Heart left ventricle (tissue), 16 donors: ENCODE measurements at regions not wholly inside any gene's neighbourhood (a gene's known extent, or its start where the extent isn't known, plus 50 kb on each side); places are given as distances from the start of the nearest gene placed in this dataset.

Source experiments
- ATAC-seq, 4 donors: fragments of 200-7000 bp; cut with Tn5 transposase; one replicate each; pipeline ENCODE4 v1.9.1; 2020 to 2022; ENCODE audit warnings: moderate library complexity in 4 of 4, mild to moderate bottlenecking in 3 of 4, moderate number of reproducible peaks in 1 of 4
- DNase-seq, 5 donors: peaks; one replicate each; pipeline ENCODE4 v3.0.0-alpha.2; 2020
- H3K27ac ChIP-seq, 12 donors: fragments of 200-600 bp; sonication (generic) in 4 of 12; one replicate each; pipeline versions ENCODE4 v1.5.0 to v1.8.0; 2016 to 2022; ENCODE audit warnings: mild to moderate bottlenecking in 2 of 12
- H3K27me3 ChIP-seq, 9 donors: fragments of 200-600 bp; sonication (generic) in 2 of 9; one replicate each; pipeline versions ENCODE4 v1.5.1 to v1.8.0; 2016 to 2022; ENCODE audit warnings: mild to moderate bottlenecking in 3 of 9
- H3K36me3 ChIP-seq, 9 donors: fragments of 200-600 bp; sonication (generic) in 2 of 9; one replicate each; pipeline versions ENCODE4 v1.5.0 to v1.8.0; 2018 to 2022; ENCODE audit warnings: mild to moderate bottlenecking in 2 of 9
- H3K4me1 ChIP-seq, 12 donors: fragments of 200-600 bp; sonication (generic) in 4 of 12; one replicate each; pipeline versions ENCODE4 v1.5.0 to v1.8.0; 2016 to 2022; ENCODE audit warnings: mild to moderate bottlenecking in 3 of 12
- H3K4me3 ChIP-seq, 12 donors: fragments of 200-600 bp; sonication (generic) in 4 of 12; one replicate each; pipeline versions ENCODE4 v1.5.0 to v1.8.0; 2017 to 2022; ENCODE audit warnings: mild to moderate bottlenecking in 9 of 12, moderate library complexity in 4 of 12
- H3K9me3 ChIP-seq, 12 donors: fragments of 200-600 bp; sonication (generic) in 4 of 12; one replicate each; pipeline versions ENCODE4 v1.5.0 to v1.8.0; 2016 to 2022; ENCODE audit warnings: mild to moderate bottlenecking in 1 of 12
- POLR2A ChIP-seq, 2 donors: fragments of 450-650 bp; IDR thresholded peaks; one replicate each; pipeline ENCODE4 v1.6.1; 2017; ENCODE audit warnings: antibody characterized with exemption in 2 of 2, mild to moderate bottlenecking in 2 of 2, moderate library complexity in 2 of 2
- WGBS, 4 donors: extraction: QIAGEN DNeasy Blood & Tissue Kit in 2 of 4; methylation state at CpG; one replicate each; pipeline versions ENCODE4 v1.1.5 to v1.1.7; 2013 to 2018; 5-methylcytosine and 5-hydroxymethylcytosine counted together
- intact Hi-C, 10 donors: fragments of 100-400 bp; cut with DNase I; formaldehyde crosslinking; loops; one replicate each; pipeline versions ENCODE4 v1.11.1 to v1.14.2; 2022
- TF ChIP-seq, protein P1 (sequence below), 12 donors: fragments of 200-600 bp; sonication (generic) in 4 of 12; IDR thresholded peaks; one replicate each; pipeline versions ENCODE4 v1.5.0 to v1.8.0; 2018 to 2022; ENCODE audit warnings: antibody characterized with exemption in 12 of 12, mild to moderate bottlenecking in 5 of 12
- donor health status: ischemic (EF 13 %, LVEDD 7.1; RV severe dilation, severe dysfunction).
- donor health status: healthy with polysubstance abuse.
- donor health status: DM: no; HTN: yes; CAD: no.
- donor health status: DM: no; HTN: no; CAD: no.
- donor health status: ischemic (EF 25% LVEDD 6.9; RV normal size, moderate dysfunction).
- donor health status: ischemic (EF 25% LVEDD 5.7; RV mildly dilated, moderate dysfunction).
- donor health status: healthy.
- donor health status: DM: yes; HTN: yes; CAD: no.
- donor health status: ischemic (EF 35%, LVEDD 5.7; RV mildly dilated, moderate dysfunction).
- donor health status: nonischemic (EF 11% LVEDD 7.7; RV severe dilation, severe dysfunction).
- donor health status: DM: yes; HTN: yes; CAD: no.
- donor health status: PGD.
- donor health status: ischemic (EF 29% LVEDD 5.4; RV normal size, mild dysfunction).
- donor health status: nonischemic (EF 23%, LVEDD 6.1; RV moderate dilation, normal function).

DNA sequence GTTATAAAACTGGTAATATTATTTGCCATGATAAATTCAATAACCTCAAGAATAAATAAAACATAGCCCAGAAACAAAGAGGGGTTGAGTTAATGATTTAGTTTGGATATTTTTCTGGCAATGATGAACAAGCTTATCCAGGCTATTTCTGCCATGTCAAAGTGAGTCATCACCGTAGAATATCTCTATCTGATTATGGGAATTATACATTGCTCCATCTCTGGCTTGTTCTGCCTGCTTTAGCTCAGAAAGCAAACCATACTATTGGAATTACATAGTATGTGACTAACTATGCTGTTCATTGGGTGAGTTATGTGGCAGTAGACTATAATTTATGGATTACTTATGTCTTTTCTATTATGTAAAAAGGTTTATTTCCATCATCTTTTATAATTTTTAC, 680.1 kb upstream of the AADAT start:
- intact Hi-C loops, result no loop called here
- no peaks in the 10 kb centered on the region for H3K27me3 ChIP-seq
- H3K9me3 ChIP-seq, result peaks cover 0 to 8% (median 0%) of the 10 kb centered on the region in 12 donors
- WGBS, 4 donors, result 43 to 64% (median 58%) methylated on average over 1 of the region's 1 CpG
- no peaks in the 10 kb centered on the region for H3K36me3 ChIP-seq
- no peak overlapping the region for H3K27ac ChIP-seq
- no peak overlapping the region for H3K4me3 ChIP-seq
- no peak for DNase-seq
- ATAC-seq, result no peak
- TF ChIP-seq POLR2A (IDR thresholded peaks at IDR 0.05), result no peak
- TF ChIP-seq, protein P1, sequence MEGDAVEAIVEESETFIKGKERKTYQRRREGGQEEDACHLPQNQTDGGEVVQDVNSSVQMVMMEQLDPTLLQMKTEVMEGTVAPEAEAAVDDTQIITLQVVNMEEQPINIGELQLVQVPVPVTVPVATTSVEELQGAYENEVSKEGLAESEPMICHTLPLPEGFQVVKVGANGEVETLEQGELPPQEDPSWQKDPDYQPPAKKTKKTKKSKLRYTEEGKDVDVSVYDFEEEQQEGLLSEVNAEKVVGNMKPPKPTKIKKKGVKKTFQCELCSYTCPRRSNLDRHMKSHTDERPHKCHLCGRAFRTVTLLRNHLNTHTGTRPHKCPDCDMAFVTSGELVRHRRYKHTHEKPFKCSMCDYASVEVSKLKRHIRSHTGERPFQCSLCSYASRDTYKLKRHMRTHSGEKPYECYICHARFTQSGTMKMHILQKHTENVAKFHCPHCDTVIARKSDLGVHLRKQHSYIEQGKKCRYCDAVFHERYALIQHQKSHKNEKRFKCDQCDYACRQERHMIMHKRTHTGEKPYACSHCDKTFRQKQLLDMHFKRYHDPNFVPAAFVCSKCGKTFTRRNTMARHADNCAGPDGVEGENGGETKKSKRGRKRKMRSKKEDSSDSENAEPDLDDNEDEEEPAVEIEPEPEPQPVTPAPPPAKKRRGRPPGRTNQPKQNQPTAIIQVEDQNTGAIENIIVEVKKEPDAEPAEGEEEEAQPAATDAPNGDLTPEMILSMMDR (IDR thresholded peaks at IDR 0.05), result no peak
- no peaks in the 10 kb centered on the region for H3K4me1 ChIP-seq

DNA sequence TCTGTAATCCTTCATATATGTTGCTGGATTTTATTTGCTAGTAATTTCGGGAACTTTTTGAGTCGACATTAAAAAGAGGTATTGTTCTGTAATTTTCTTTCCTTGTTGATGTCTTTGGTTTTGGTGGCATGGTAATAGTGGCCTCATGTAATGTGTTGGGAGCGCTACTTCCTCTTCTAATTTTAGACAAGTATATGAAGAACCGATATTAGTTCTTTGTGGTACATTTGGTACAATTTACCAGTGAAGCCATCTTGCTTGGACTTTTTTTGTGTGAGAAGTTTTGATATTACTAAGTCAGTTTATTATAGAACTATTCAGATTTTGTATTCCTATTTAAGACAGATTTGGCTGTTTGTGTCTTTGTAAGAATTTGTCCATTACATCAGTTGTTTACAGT, 669.2 kb upstream of the AADAT start:
- 85 to 92% (median 87%) methylated on average over 4 of the region's 4 CpGs for WGBS, 4 donors
- ATAC-seq, result no peak
- intact Hi-C loops, result no loop called here

DNA sequence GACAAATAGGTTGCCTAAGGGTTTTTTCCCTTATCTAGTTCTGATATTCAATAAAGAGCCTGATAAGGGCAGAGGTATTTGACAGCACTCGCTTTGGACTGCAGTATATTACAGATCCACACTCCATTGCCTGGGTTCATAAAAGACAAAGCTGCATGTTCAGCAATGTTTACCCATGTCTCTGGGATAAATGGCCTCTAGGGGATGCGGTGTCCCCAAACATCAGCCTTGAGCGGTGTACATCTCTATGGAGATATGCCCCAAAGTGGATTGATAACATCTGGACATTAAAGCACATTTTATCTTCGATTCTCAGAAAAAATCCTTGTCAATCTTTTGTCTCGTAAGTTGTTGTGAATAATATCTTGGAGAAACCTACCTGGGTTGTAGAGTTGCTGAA, 660.8 kb upstream of the AADAT start:
- no peak for ATAC-seq
- H3K36me3 ChIP-seq, result no peaks in the 10 kb centered on the region
- intact Hi-C loops, result no loop called here
- no peak overlapping the region for H3K4me3 ChIP-seq
- WGBS, 4 donors, result 67 to 74% (median 68%) methylated on average over 5 of the region's 5 CpGs
- peaks cover 0 to 15% (median 0%) of the 10 kb centered on the region in 12 donors for H3K9me3 ChIP-seq
- H3K27me3 ChIP-seq, result no peaks in the 10 kb centered on the region
- no peak for DNase-seq
- no peaks in the 10 kb centered on the region for H3K4me1 ChIP-seq
- H3K27ac ChIP-seq, result no peak overlapping the region
- TF ChIP-seq, protein P1 (IDR thresholded peaks at IDR 0.05), result no peak
- no peak for TF ChIP-seq POLR2A (IDR thresholded peaks at IDR 0.05)

More for the DNA sequence above, 669.2 kb upstream of the AADAT start:
- TF ChIP-seq, protein P1 (IDR thresholded peaks at IDR 0.05), result no peak
- TF ChIP-seq POLR2A (IDR thresholded peaks at IDR 0.05), result no peak
- Histone ChIP-seq H3K27me3 (no peaks in the 10 kb centered on the region), H3K4me1 (no peaks in the 10 kb centered on the region), H3K4me3 (no peak overlapping the region), H3K9me3 (peaks cover 0 to 19% (median 1%) of the 10 kb centered on the region in 12 donors), H3K27ac (no peak overlapping the region), H3K36me3 (no peaks in the 10 kb centered on the region)
- DNase-seq, result no peak

DNA sequence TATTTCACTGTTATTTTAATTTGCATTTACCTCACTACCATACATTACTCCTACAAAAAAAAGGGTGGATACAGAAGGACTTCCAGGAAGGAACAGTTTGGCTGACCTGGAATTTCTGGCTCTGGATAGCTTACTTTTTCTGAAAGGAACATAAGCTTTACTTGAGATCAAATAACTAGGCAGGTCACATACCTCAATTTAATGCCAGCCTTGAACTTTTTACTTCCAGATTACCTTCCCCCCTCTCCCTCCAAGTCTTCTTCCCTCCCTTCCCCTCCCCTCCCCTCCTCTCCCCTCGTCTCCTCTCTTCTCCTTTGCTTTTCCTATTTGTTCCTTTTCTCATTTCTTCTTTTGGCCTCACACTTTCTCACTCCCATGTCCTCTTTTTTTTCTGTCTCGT, 659.2 kb upstream of the AADAT start:
- ATAC-seq (no peak), DNase-seq (no peak)
- TF ChIP-seq, protein P1 (IDR thresholded peaks at IDR 0.05), result no peak
- TF ChIP-seq POLR2A (IDR thresholded peaks at IDR 0.05), result no peak
- Histone ChIP-seq H3K36me3 (no peaks in the 10 kb centered on the region), H3K27me3 (no peaks in the 10 kb centered on the region), H3K4me1 (no peaks in the 10 kb centered on the region), H3K4me3 (no peak overlapping the region), H3K9me3 (peaks cover 0 to 10% (median 0%) of the 10 kb centered on the region in 12 donors), H3K27ac (no peak overlapping the region)
- intact Hi-C loops, result no loop called here
- WGBS, 4 donors, result 48 to 52% (median 50%) methylated on average over 2 of the region's 2 CpGs
